ENCODE measurements at regions not wholly inside any gene's neighbourhood (a gene's known extent, or its start where the extent isn't known, plus 50 kb on each side); places are given as distances from the start of the nearest gene placed in this dataset.

DNA sequence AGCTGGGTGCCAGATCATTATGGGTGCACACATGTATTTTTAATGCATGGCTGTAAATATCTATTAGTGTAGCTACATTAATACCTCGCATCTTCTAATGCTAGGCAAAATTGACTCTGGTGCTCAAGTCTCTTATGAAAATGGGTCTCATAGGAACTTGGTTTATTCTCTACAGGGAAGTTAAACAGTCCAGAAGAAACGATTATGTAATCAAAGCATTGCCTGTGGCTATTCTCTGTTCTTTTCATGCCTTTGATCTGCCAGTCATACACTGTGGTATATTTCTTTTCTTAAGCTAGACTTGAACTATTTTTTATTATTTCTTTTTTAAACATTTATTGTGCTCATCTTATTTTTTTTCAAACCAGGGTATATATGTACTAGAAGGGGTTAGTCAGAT, 1015.0 kb downstream of the SLITRK1 start:
- TF ChIP-seq, protein P1, sequence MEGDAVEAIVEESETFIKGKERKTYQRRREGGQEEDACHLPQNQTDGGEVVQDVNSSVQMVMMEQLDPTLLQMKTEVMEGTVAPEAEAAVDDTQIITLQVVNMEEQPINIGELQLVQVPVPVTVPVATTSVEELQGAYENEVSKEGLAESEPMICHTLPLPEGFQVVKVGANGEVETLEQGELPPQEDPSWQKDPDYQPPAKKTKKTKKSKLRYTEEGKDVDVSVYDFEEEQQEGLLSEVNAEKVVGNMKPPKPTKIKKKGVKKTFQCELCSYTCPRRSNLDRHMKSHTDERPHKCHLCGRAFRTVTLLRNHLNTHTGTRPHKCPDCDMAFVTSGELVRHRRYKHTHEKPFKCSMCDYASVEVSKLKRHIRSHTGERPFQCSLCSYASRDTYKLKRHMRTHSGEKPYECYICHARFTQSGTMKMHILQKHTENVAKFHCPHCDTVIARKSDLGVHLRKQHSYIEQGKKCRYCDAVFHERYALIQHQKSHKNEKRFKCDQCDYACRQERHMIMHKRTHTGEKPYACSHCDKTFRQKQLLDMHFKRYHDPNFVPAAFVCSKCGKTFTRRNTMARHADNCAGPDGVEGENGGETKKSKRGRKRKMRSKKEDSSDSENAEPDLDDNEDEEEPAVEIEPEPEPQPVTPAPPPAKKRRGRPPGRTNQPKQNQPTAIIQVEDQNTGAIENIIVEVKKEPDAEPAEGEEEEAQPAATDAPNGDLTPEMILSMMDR (IDR thresholded peaks at IDR 0.05; ENCODE audit: extremely low read depth in 1 of 2, insufficient read depth in 1 of 2, low read depth in 1 of 2, low read length in 2 of 2): no peak
- TF ChIP-seq EZH2 (IDR thresholded peaks at IDR 0.05; ENCODE audit: borderline replicate concordance, low read depth, low read length, severe bottlenecking) (no peak), POLR2AphosphoS5 (IDR thresholded peaks at IDR 0.05; ENCODE audit: insufficient read depth, low read depth, low read length) (no peak)

All from endothelial cell of umbilical vein (primary cell).